ENCODE measurements at regions not wholly inside any gene's neighbourhood (a gene's known extent, or its start where the extent isn't known, plus 50 kb on each side); places are given as distances from the start of the nearest gene placed in this dataset.

DNA sequence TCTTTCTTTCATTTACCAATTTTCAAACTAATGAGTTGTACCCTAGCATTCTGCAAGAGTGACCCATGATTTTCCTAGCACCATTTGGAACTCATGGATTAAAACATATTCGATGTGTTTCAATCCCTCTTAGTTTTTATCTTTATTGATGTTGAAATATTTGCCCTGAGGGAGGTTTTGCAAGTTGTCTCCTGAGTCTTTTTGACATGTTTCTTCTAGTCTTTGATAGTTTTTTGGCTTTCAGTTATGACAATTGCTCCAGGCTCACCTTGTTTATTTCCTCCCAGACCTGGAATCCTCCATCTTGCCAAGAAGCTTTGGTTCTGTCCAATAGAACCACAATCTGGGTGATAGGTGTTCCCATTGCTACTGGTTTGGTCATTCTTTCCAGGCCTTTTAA lies 327.8 kb downstream of the WDR11 start:
- TF ChIP-seq, protein P1, sequence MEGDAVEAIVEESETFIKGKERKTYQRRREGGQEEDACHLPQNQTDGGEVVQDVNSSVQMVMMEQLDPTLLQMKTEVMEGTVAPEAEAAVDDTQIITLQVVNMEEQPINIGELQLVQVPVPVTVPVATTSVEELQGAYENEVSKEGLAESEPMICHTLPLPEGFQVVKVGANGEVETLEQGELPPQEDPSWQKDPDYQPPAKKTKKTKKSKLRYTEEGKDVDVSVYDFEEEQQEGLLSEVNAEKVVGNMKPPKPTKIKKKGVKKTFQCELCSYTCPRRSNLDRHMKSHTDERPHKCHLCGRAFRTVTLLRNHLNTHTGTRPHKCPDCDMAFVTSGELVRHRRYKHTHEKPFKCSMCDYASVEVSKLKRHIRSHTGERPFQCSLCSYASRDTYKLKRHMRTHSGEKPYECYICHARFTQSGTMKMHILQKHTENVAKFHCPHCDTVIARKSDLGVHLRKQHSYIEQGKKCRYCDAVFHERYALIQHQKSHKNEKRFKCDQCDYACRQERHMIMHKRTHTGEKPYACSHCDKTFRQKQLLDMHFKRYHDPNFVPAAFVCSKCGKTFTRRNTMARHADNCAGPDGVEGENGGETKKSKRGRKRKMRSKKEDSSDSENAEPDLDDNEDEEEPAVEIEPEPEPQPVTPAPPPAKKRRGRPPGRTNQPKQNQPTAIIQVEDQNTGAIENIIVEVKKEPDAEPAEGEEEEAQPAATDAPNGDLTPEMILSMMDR (IDR thresholded peaks at IDR 0.05) = no peak
- TF ChIP-seq POLR2A (IDR thresholded peaks at IDR 0.05) = no peak

Data from thyroid gland (tissue), 4 donors.